Nephron progenitor cell (in vitro differentiated cells): ENCODE measurements at regions not wholly inside any gene's neighbourhood (a gene's known extent, or its start where the extent isn't known, plus 50 kb on each side); places are given as distances from the start of the nearest gene placed in this dataset.

Source experiments
- DNase-seq: peaks from one replicate; pipeline ENCODE4 v3.0.0; 2021
- H3K27ac Mint-ChIP-seq: 2 replicates; pipeline ENCODE4 v1.8.0; 2021; ENCODE audit warnings: mild to moderate bottlenecking, moderate library complexity, mixed read lengths
- H3K27me3 Mint-ChIP-seq: 2 replicates; pipeline ENCODE4 v1.8.0; 2021; ENCODE audit warnings: mild to moderate bottlenecking, low read depth, mixed read lengths; ENCODE audit not compliant: poor library complexity
- H3K36me3 Mint-ChIP-seq: 2 replicates; pipeline ENCODE4 v1.8.0; 2021; ENCODE audit warnings: low read depth, mixed read lengths
- H3K4me1 Mint-ChIP-seq: 2 replicates; pipeline ENCODE4 v1.8.0; 2021; ENCODE audit warnings: mixed read lengths
- H3K4me3 Mint-ChIP-seq: 2 replicates; pipeline ENCODE4 v1.8.0; 2021; ENCODE audit warnings: mild to moderate bottlenecking, moderate library complexity, mixed read lengths
- H3K9me3 Mint-ChIP-seq: 2 replicates; pipeline ENCODE4 v1.8.0; 2021; ENCODE audit warnings: mild to moderate bottlenecking, moderate library complexity, mixed read lengths
- CTCF ChIP-seq: fragments of 200-600 bp; sonication (generic); IDR thresholded peaks from 2 replicates; pipeline ENCODE4 v1.5.0; 2021; ENCODE audit warnings: antibody characterized with exemption

GRCh38 chr4:129429581-129430320 is 333.8 kb downstream of the C4orf33 start:
- H3K36me3 Mint-ChIP-seq: no peaks in the 10 kb centered on the region
- H3K9me3 Mint-ChIP-seq: no peaks in the 10 kb centered on the region
- peaks cover 18% of the 10 kb centered on the region for H3K4me1 Mint-ChIP-seq
- H3K27me3 Mint-ChIP-seq: no peaks in the 10 kb centered on the region
- no peak for DNase-seq
- H3K4me3 Mint-ChIP-seq: no peak overlapping the region
- H3K27ac Mint-ChIP-seq: peak overlapping the region; percentile 49
- TF ChIP-seq CTCF: no peak

DNA sequence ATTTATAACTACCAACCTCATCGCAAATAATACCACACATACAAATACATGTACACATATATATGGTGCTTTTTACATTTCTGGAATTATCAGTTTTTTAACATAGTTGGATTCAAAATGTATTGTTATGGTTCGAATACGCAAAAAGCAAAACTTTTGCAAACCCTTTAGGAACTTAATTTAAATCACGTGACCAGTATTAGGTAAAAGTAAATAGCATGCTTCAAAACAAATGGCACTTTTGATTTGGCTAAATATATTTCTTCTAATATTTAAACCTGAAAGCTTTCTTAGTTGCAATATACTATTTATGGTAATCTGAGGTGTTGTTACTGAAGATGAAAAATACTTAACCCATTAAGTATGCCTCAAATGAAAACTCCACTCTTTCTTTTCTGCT is 341.4 kb downstream of the C4orf33 start:
- H3K4me1 Mint-ChIP-seq: no peaks in the 10 kb centered on the region
- TF ChIP-seq CTCF: no peak
- no peak overlapping the region for H3K4me3 Mint-ChIP-seq
- no peaks in the 10 kb centered on the region for H3K36me3 Mint-ChIP-seq
- no peaks in the 10 kb centered on the region for H3K9me3 Mint-ChIP-seq
- H3K27ac Mint-ChIP-seq: no peak overlapping the region
- H3K27me3 Mint-ChIP-seq: peaks cover 5% of the 10 kb centered on the region
- DNase-seq: no peak

GRCh38 chr4:129438456-129438981 is 342.6 kb downstream of the C4orf33 start:
- Mint-ChIP-seq H3K9me3 (no peaks in the 10 kb centered on the region), H3K4me1 (no peaks in the 10 kb centered on the region), H3K27ac (no peak overlapping the region), H3K4me3 (no peak overlapping the region), H3K27me3 (peaks cover 5% of the 10 kb centered on the region), H3K36me3 (no peaks in the 10 kb centered on the region)
- TF ChIP-seq CTCF: no peak
- no peak for DNase-seq

DNA sequence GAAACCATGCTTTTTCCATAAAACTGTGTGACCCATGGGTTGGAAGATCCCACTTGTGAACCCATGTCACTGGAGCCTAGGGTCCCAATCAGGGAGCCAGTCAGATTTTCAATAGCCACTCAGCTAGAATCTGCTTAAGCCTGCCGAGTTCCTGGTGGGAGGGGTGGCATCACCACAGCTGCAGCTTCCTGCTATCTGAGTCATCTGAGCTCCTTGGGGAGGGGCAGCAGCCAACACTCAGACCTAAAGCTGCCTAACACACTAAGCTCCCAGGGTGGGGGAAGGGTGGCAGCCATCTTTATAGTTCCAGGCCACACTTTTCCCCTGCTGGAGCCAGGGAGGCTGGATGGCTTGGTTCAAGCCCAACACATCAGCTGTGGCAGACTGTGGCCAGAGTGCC is 350.1 kb downstream of the C4orf33 start:
- no peak for TF ChIP-seq CTCF
- DNase-seq: no peak
- Mint-ChIP-seq H3K27ac (no peak overlapping the region), H3K36me3 (peaks cover 7% of the 10 kb centered on the region), H3K4me3 (no peak overlapping the region), H3K4me1 (peaks cover 3% of the 10 kb centered on the region), H3K27me3 (peaks cover 5% of the 10 kb centered on the region), H3K9me3 (peaks cover 27% of the 10 kb centered on the region)

DNA sequence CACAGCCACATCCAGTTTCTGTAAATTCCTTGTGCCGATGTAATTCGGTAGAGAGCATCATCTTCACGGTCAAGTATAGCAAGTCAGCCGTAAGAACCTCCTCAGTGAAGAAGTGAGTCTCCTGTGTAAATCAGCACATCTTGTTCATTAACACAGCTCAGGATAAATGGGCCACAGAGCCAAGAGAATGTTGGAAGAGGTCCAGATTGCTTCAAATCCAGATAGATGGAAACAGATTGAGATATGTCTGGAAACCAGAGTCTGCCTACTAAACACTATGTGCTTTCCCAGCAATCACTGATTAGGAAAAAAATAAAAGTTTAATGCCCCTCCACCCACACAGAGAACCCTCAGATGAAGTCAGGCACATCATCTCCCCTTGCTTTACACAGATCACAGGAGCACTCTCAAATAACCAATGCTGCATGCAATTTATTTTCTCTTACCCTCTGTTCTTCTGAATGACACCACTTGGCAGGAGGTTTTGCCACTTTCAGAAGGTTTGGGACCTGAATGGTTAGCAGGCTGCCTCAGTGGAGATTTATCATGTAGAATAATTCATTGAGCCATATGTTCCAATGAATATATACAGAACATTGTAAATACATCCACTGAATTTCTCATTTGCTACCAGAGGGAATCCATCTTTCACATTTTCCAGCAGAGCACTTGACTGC is 357.7 kb downstream of the C4orf33 start:
- Mint-ChIP-seq H3K36me3 (no peaks in the 10 kb centered on the region), H3K27ac (peak overlapping the region; percentile 9), H3K9me3 (peaks cover 8% of the 10 kb centered on the region), H3K27me3 (no peaks in the 10 kb centered on the region), H3K4me1 (peaks cover 5% of the 10 kb centered on the region), H3K4me3 (no peak overlapping the region)
- no peak for DNase-seq
- no peak for TF ChIP-seq CTCF
